GM19239 (cell line): ENCODE measurements at regions not wholly inside any gene's neighbourhood (a gene's known extent, or its start where the extent isn't known, plus 50 kb on each side); places are given as distances from the start of the nearest gene placed in this dataset.

Source experiments
- DNase-seq: peaks from one replicate; pipeline ENCODE4 v3.0.0; 2011; ENCODE audit warnings: low spot score; ENCODE audit not compliant: insufficient read length
- FAIRE-seq: peaks from 2 replicates; lab custom pipeline; 2011; peaks lifted over from hg19 to GRCh38; lab: Jason Lieb, UNC

DNA sequence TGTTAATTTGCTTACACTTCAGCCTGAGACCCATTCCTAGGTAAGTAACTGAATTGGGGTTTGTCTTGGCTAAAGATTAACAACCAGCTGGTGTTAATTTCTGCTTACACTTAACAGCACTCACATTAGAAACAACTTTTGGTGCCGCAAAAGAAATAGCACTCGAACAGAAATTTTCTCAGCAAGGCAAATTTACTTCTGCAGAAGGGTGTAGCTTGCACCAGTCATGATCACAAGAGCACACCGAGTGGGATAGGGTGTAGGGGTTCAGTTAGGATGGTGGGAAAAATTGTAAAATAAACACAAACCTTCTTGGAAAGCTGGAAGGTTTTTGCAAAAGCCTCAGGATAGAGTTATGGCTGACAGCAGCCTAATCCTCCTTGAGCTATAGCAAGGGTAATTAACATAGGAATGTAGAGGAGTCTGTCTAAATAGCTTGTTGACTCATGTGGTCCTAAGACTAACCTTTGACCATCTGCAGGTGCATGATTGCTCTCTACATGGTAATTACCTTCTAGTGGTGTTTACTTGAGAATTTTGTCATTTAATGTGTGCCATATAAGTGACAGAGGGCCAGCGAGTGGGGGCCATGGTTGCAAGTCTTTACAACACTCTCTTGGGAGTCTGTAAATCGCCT is 67.8 kb upstream of the CDK13 start:
- no peak for DNase-seq
- no peak for FAIRE-seq

- no peak for DNase-seq
- no peak for FAIRE-seq
Measured at GRCh38 chr7:39883812-39884390, 66.2 kb upstream of the CDK13 start.

DNA sequence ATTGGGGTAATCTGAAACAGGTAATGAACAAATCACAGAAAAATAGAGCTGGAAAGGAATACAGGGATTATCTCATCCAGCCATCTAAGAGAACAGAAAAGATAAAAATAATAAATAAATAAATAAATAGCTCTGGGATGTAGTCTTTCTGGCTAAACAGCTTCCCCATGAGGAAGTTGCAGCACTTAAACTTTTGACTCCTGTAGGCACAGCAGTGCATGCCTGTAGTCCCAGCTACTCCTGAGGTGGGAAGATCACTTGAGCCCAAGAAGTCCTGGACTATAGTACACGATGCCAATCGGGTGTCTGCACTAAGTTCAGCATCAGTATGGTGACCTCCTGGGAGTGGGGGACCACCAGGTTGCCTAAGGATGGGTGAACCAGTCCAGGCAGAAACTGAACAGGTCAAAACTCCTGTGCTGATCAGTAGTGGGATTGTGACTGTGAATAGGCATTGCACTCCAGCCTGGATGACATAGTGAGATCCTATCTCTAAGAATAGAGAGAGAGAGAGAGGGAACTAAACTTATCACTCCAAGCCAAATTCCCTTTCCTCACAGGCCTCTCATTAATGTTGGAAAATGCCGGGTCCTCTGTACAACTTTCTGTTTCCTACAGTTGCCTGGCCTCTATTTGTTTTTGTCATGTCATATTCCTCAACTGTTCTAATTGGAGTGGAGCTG is 61.7 kb upstream of the CDK13 start:
- FAIRE-seq: no peak
- no peak for DNase-seq

DNA sequence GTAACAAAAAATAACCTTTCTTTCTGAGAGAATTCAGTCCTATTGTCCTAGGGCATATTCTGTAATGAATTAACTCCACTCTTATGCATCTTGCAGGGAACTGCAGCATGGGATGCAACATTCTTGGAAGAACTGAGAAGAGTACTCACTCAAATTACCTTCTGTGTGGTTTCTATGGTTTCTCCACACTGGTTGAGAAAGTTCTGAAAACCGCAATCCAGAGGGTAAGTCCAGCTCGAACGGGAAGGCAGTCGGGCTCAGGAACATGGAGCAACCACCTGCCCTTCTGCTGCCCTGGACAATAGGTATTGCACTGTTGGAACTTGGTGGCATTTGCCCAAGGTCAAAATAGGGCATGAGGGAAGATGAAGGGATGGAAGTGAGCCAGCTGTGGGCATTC is 59.6 kb upstream of the CDK13 start:
- FAIRE-seq: no peak
- no peak for DNase-seq

- no peak for DNase-seq
- FAIRE-seq: no peak
Measured at GRCh38 chr7:39891894-39892293, 58.2 kb upstream of the CDK13 start.

GRCh38 chr7:39892361-39892760 is 57.7 kb upstream of the CDK13 start:
- DNase-seq: no peak
- FAIRE-seq: no peak

GRCh38 chr7:39894904-39895303 is 55.2 kb upstream of the CDK13 start:
- FAIRE-seq: no peak
- no peak for DNase-seq

DNA sequence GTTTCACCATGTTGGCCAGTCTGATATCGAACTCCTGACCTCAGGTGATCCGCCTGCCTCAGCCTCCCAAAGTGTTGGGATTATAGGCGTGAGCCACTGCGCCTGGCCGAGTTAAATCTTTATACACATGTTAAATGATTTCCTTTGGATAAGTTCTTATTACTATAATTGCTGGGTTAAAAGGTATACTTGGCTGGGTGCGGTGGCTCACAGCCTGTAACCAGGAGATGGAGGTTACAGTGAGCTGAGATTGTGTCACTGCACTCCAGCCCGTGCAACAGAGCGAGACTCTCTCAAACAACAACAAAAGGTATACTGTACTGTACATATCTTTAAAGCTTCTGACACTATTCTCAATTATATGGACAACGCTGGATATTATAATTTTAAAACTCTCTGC is 53.2 kb upstream of the CDK13 start:
- DNase-seq (no peak), FAIRE-seq (no peak)

DNA sequence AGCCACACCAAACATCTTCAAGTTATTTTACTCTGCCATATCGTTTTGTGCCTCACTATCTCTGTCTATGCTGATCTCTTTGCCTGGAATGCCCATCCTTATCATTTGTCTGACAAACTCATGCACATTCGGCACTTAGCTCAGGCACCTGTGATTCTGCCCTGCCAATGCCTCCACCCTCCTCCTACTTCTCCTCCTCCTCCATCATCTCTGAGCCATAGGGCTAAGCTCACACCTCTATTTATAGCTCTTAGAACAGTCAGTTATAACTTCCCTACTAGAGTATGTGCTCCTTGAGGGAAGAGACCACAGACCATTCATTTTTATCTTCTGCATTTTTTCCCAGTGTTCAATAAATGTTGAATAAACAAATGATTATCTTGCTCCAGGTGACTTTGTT is 51.2 kb upstream of the CDK13 start:
- DNase-seq (no peak), FAIRE-seq (no peak)
